ENCODE measurements at regions not wholly inside any gene's neighbourhood (a gene's known extent, or its start where the extent isn't known, plus 50 kb on each side); places are given as distances from the start of the nearest gene placed in this dataset.

- peaks cover 19 to 26% of the 10 kb centered on the region in 2 experiments for H3K9me3 Mint-ChIP-seq
- no peaks in the 10 kb centered on the region for H3K4me1 Mint-ChIP-seq
- no peak overlapping the region for H3K4me2 ChIP-seq (ENCODE audit: insufficient read depth, insufficient read length, low read length)
- H2BK20ac ChIP-seq (ENCODE audit: low read depth, low read length, poor library complexity, severe bottlenecking) = no peak overlapping the region
- 0 out of 2 replicates have a peak, but pooled peaks cover 2% of the 10 kb centered on the region for H3K27me3 Mint-ChIP-seq (ENCODE audit: low read depth)
- no peak for DNase-seq
- no peaks in the 10 kb centered on the region for H3K4me1 ChIP-seq (ENCODE audit: insufficient read depth, low read length)
- no peaks in the 10 kb centered on the region for H3K9me3 ChIP-seq (ENCODE audit: control insufficient read depth, low read depth, low read length)
- no peak overlapping the region for H3K23ac ChIP-seq (ENCODE audit: insufficient read length, low read depth, low read length)
- no peak overlapping the region for H2BK120ac ChIP-seq (ENCODE audit: low read depth, low read length, poor library complexity, severe bottlenecking)
- H3K4me3 Mint-ChIP-seq = no peak overlapping the region
- no peak overlapping the region for H2AFZ ChIP-seq (ENCODE audit: low read length)
- H3K56ac ChIP-seq (ENCODE audit: insufficient read length, low read depth, low read length) = no peak overlapping the region
- no peak overlapping the region for H4K5ac ChIP-seq (ENCODE audit: insufficient read length, low read depth, low read length)
- H4K20me1 ChIP-seq (ENCODE audit: control insufficient read depth, insufficient read depth, insufficient read length) = no peaks in the 10 kb centered on the region
- no peaks in the 10 kb centered on the region for H3K23me2 ChIP-seq (ENCODE audit: insufficient read length, low read depth, low read length, poor library complexity, severe bottlenecking)
- H4K91ac ChIP-seq (ENCODE audit: insufficient read length, low read depth, low read length) = no peak overlapping the region
- no peak overlapping the region for H4K8ac ChIP-seq (replicated peaks; ENCODE audit: insufficient read length, low read depth, low read length)
- TF ChIP-seq CTCF (conservative IDR thresholded peaks at IDR 0.05) = no peak
- no peak overlapping the region for H3K18ac ChIP-seq (ENCODE audit: insufficient read length, low read depth, low read length)
- H3K4ac ChIP-seq (ENCODE audit: low read depth, low read length) = no peak overlapping the region
- H2BK12ac ChIP-seq (ENCODE audit: insufficient read length, low read depth, low read length) = no peak overlapping the region
- H3K27me3 ChIP-seq (ENCODE audit: insufficient read depth, low read length) = no peaks in the 10 kb centered on the region
- no peaks in the 10 kb centered on the region for H3K79me1 ChIP-seq (ENCODE audit: insufficient read depth, low read depth, low read length, poor library complexity, severe bottlenecking)
- 0 out of 7 replicates have a peak overlapping the region, but pooled peaks of 1 of the 3 experiments have one; percentile 23 for H3K27ac Mint-ChIP-seq
- H3K27ac ChIP-seq (ENCODE audit: insufficient read length, low read depth, low read length) = no peak overlapping the region
- peaks cover 3 to 18% (median 9%) of the 10 kb centered on the region in 3 experiments; a peak in 4 of 7 replicates for H3K36me3 Mint-ChIP-seq (ENCODE audit: insufficient read depth in 1 of 3, low read depth in 3 of 3)
- no peak overlapping the region for H2BK5ac ChIP-seq (ENCODE audit: insufficient read length, low read length)
- no peak overlapping the region for H2AK5ac ChIP-seq (ENCODE audit: insufficient read length, low read length)
- H3K79me2 ChIP-seq (ENCODE audit: insufficient read depth, low read length) = no peaks in the 10 kb centered on the region
- no peak overlapping the region for H3T11ph ChIP-seq (ENCODE audit: low read length)
- no peak overlapping the region for H2BK15ac ChIP-seq (ENCODE audit: low read depth, low read length)
- no peak overlapping the region for H3K14ac ChIP-seq (ENCODE audit: insufficient read depth, low read length)
- WGBS (ENCODE audit: extremely low coverage, insufficient read length, low lambda C conversion rate) = no CpG with 5 or more reads among the region's 4 CpGs
- no peak overlapping the region for H3K9ac ChIP-seq (ENCODE audit: extremely low read depth, insufficient read length, low read length)
These were observed 186.3 kb upstream of the ADCY1 start for GRCh38 chr7:45387837-45388236.
